HG03175 (cell line): ENCODE measurements at regions not wholly inside any gene's neighbourhood (a gene's known extent, or its start where the extent isn't known, plus 50 kb on each side); places are given as distances from the start of the nearest gene placed in this dataset.

ENCODE experiments used
- ATAC-seq: cut with Tn5 transposase; IDR thresholded peaks from one replicate; pipeline ENCODE4 v1.9.1; 2021; ENCODE audit warnings: mild to moderate bottlenecking, moderate library complexity; ENCODE audit not compliant: unreplicated experiment

- no peak for ATAC-seq
Measured at GRCh38 chr10:10204415-10204814, 813.3 kb upstream of the CELF2 start.

GRCh38 chr10:10205906-10206305 lies 811.8 kb upstream of the CELF2 start:
- no peak for ATAC-seq

GRCh38 chr10:10207538-10207937 lies 810.1 kb upstream of the CELF2 start:
- no peak for ATAC-seq

- no peak for ATAC-seq
Measured at GRCh38 chr10:10208196-10208595, 809.5 kb upstream of the CELF2 start.

GRCh38 chr10:10209167-10209566 lies 808.5 kb upstream of the CELF2 start:
- ATAC-seq, result no peak

GRCh38 chr10:10211409-10211808 lies 806.3 kb upstream of the CELF2 start:
- no peak for ATAC-seq

- peak; percentile 65 for ATAC-seq
Measured at GRCh38 chr10:10213237-10213636, 804.4 kb upstream of the CELF2 start.

GRCh38 chr10:10222304-10222841 lies 795.3 kb upstream of the CELF2 start:
- ATAC-seq, result no peak

- ATAC-seq, result no peak
Measured at GRCh38 chr10:10223131-10223530, 794.5 kb upstream of the CELF2 start.

GRCh38 chr10:10225136-10225676 lies 792.5 kb upstream of the CELF2 start:
- no peak for ATAC-seq

- no peak for ATAC-seq
Measured at GRCh38 chr10:10233229-10233628, 784.4 kb upstream of the CELF2 start.

GRCh38 chr10:10235003-10235402 lies 782.7 kb upstream of the CELF2 start:
- ATAC-seq, result no peak

- ATAC-seq, result no peak
Measured at GRCh38 chr10:10247585-10247984, 770.1 kb upstream of the CELF2 start.

GRCh38 chr10:10256860-10257259 lies 760.8 kb upstream of the CELF2 start:
- ATAC-seq, result no peak

GRCh38 chr10:10259013-10259412 lies 758.7 kb upstream of the CELF2 start:
- ATAC-seq, result no peak

GRCh38 chr10:10270126-10271050 lies 747.3 kb upstream of the CELF2 start:
- ATAC-seq, result no peak

- no peak for ATAC-seq
Measured at GRCh38 chr10:10271639-10272192, 746.0 kb upstream of the CELF2 start.

- ATAC-seq, result no peak
Measured at GRCh38 chr10:10273661-10274060, 744.0 kb upstream of the CELF2 start.

- no peak for ATAC-seq
Measured at GRCh38 chr10:10279906-10280305, 737.8 kb upstream of the CELF2 start.

GRCh38 chr10:10292501-10292900 lies 725.2 kb upstream of the CELF2 start:
- no peak for ATAC-seq

- ATAC-seq, result no peak
Measured at GRCh38 chr10:10293041-10293440, 724.6 kb upstream of the CELF2 start.

GRCh38 chr10:10293481-10293951 lies 724.2 kb upstream of the CELF2 start:
- ATAC-seq, result no peak
